Muscle of back (tissue), 3 donors: ENCODE measurements at regions not wholly inside any gene's neighbourhood (a gene's known extent, or its start where the extent isn't known, plus 50 kb on each side); places are given as distances from the start of the nearest gene placed in this dataset.
"Not testable (repeated sequence)": the region's sequence is repeated elsewhere in the genome, so short reads cannot be mapped to it uniquely, and the experiment has no call there.

Experiments
- DNase-seq, 3 donors: peaks; one replicate each; pipeline versions ENCODE4 v3.0.0 to v3.0.0-alpha.2; 2013

GRCh38 chr7:9709216-9709615, 1264.5 kb upstream of the PHF14 start:
- DNase-seq = no peak

GRCh38 chr7:9711259-9711918, 1262.3 kb upstream of the PHF14 start:
- no peak for DNase-seq

- DNase-seq = no peak
These were observed 1255.5 kb upstream of the PHF14 start for GRCh38 chr7:9718071-9718661.

GRCh38 chr7:9719303-9719702, 1254.4 kb upstream of the PHF14 start:
- no peak for DNase-seq

GRCh38 chr7:9719721-9720120, 1254.0 kb upstream of the PHF14 start:
- no peak for DNase-seq

GRCh38 chr7:9725940-9726663, 1247.6 kb upstream of the PHF14 start:
- not testable (repeated sequence) for DNase-seq

- not testable (repeated sequence) for DNase-seq
These were observed 1246.9 kb upstream of the PHF14 start for GRCh38 chr7:9726811-9727210.

GRCh38 chr7:9727467-9727869, 1246.2 kb upstream of the PHF14 start:
- not testable (repeated sequence) for DNase-seq

GRCh38 chr7:9728014-9728657, 1245.5 kb upstream of the PHF14 start:
- not testable (repeated sequence) for DNase-seq

- DNase-seq = no peak
These were observed 1221.6 kb upstream of the PHF14 start for GRCh38 chr7:9752033-9752432.

GRCh38 chr7:9761224-9761623, 1212.4 kb upstream of the PHF14 start:
- DNase-seq = no peak

GRCh38 chr7:9776900-9777299, 1196.8 kb upstream of the PHF14 start:
- no peak for DNase-seq

GRCh38 chr7:9778367-9778766, 1195.3 kb upstream of the PHF14 start:
- no peak for DNase-seq

GRCh38 chr7:9781710-9782109, 1192.0 kb upstream of the PHF14 start:
- no peak for DNase-seq

- no peak for DNase-seq
These were observed 1191.4 kb upstream of the PHF14 start for GRCh38 chr7:9782275-9782674.

GRCh38 chr7:9785211-9785610, 1188.5 kb upstream of the PHF14 start:
- no peak for DNase-seq

- DNase-seq = no peak
These were observed 1177.4 kb upstream of the PHF14 start for GRCh38 chr7:9796241-9796640.

GRCh38 chr7:9822458-9823290, 1151.0 kb upstream of the PHF14 start:
- DNase-seq = no peak

GRCh38 chr7:9835199-9835598, 1138.5 kb upstream of the PHF14 start:
- DNase-seq = no peak

GRCh38 chr7:9836671-9837070, 1137.0 kb upstream of the PHF14 start:
- DNase-seq = no peak

GRCh38 chr7:9842301-9842700, 1131.4 kb upstream of the PHF14 start:
- DNase-seq = no peak

GRCh38 chr7:9846902-9847301, 1126.8 kb upstream of the PHF14 start:
- DNase-seq = no peak
